AG08396 (cell line): ENCODE measurements at regions not wholly inside any gene's neighbourhood (a gene's known extent, or its start where the extent isn't known, plus 50 kb on each side); places are given as distances from the start of the nearest gene placed in this dataset.

ENCODE experiments used
- DNase-seq: peaks from one replicate; pipeline ENCODE4 v3.0.0; 2012; ENCODE audit warnings: low spot score, mixed read lengths

GRCh38 chr3:69535613-69536012 is 149.7 kb upstream of the FRMD4B start:
- DNase-seq: no peak

- no peak for DNase-seq
Measured at GRCh38 chr3:69532547-69533224, 146.8 kb upstream of the FRMD4B start.

GRCh38 chr3:69531576-69532546 is 146.0 kb upstream of the FRMD4B start:
- DNase-seq: no peak

- no peak for DNase-seq
Measured at GRCh38 chr3:69530554-69530953, 144.7 kb upstream of the FRMD4B start.

- no peak for DNase-seq
Measured at GRCh38 chr3:69527498-69527897, 141.6 kb upstream of the FRMD4B start.

GRCh38 chr3:69524816-69525215 is 138.9 kb upstream of the FRMD4B start:
- no peak for DNase-seq

GRCh38 chr3:69521286-69521685 is 135.4 kb upstream of the FRMD4B start:
- no peak for DNase-seq

GRCh38 chr3:69511361-69511760 is 125.5 kb upstream of the FRMD4B start:
- no peak for DNase-seq

- no peak for DNase-seq
Measured at GRCh38 chr3:69510481-69511030, 124.7 kb upstream of the FRMD4B start.

GRCh38 chr3:69509288-69509687 is 123.4 kb upstream of the FRMD4B start:
- DNase-seq: no peak

GRCh38 chr3:69505770-69506407 is 120.0 kb upstream of the FRMD4B start:
- DNase-seq: no peak

- no peak for DNase-seq
Measured at GRCh38 chr3:69504232-69504631, 118.3 kb upstream of the FRMD4B start.

- DNase-seq: no peak
Measured at GRCh38 chr3:69500604-69501003, 114.7 kb upstream of the FRMD4B start.

- DNase-seq: peak; percentile 18
Measured at GRCh38 chr3:69499899-69500421, 114.1 kb upstream of the FRMD4B start.

GRCh38 chr3:69499422-69499821 is 113.5 kb upstream of the FRMD4B start:
- DNase-seq: no peak

- no peak for DNase-seq
Measured at GRCh38 chr3:69496856-69497255, 111.0 kb upstream of the FRMD4B start.

GRCh38 chr3:69494185-69494584 is 108.3 kb upstream of the FRMD4B start:
- no peak for DNase-seq

- DNase-seq: no peak
Measured at GRCh38 chr3:69493157-69493556, 107.3 kb upstream of the FRMD4B start.

GRCh38 chr3:69491975-69492374 is 106.1 kb upstream of the FRMD4B start:
- no peak for DNase-seq

GRCh38 chr3:69490971-69491370 is 105.1 kb upstream of the FRMD4B start:
- no peak for DNase-seq

- no peak for DNase-seq
Measured at GRCh38 chr3:69490235-69490634, 104.3 kb upstream of the FRMD4B start.

GRCh38 chr3:69488026-69488425 is 102.1 kb upstream of the FRMD4B start:
- no peak for DNase-seq
